GM19193 (cell line): ENCODE measurements at regions not wholly inside any gene's neighbourhood (a gene's known extent, or its start where the extent isn't known, plus 50 kb on each side); places are given as distances from the start of the nearest gene placed in this dataset.

Experiments
- POLR2A ChIP-seq: IDR thresholded peaks from 4 replicates; pipeline ENCODE4 v1.6.1; 2011; ENCODE audit not compliant: insufficient read depth, insufficient read length; ENCODE audit errors: extremely low read depth

DNA sequence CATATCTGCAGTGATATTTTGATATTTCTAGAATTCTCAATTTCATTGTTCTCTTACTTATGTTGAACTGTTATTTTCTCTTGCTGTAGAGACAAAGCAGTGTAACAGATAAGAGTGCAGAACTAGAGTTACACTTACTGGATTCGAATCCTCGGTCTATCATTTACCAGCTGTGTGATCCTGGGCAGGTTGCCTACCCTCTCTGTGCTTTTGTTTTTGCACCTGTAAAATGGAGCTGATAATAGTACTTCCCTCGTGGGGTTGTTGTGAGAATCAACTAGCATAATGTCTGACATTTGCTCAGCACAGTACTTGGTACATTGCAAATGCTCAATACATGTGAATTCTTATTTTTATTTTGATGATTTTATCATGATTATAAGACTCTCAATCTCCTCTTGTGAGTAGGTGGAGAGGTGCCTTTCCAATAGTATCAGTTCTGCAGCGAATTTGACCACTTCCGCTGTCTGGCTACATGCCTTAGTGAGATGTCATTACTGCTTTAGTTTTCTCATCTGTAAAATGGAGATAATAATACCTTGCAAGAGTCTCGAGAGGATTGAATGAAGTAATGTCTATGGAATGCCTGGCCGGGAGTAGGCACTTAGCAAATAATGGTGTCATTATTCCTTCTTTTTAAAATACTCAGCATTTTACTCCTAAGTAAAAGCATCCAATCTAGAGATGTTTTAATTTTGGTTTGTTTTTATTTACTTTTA is 312.2 kb upstream of the MAF start:
- TF ChIP-seq POLR2A = no peak

GRCh38 chr16:79911660-79912059 is 311.1 kb upstream of the MAF start:
- TF ChIP-seq POLR2A = no peak

DNA sequence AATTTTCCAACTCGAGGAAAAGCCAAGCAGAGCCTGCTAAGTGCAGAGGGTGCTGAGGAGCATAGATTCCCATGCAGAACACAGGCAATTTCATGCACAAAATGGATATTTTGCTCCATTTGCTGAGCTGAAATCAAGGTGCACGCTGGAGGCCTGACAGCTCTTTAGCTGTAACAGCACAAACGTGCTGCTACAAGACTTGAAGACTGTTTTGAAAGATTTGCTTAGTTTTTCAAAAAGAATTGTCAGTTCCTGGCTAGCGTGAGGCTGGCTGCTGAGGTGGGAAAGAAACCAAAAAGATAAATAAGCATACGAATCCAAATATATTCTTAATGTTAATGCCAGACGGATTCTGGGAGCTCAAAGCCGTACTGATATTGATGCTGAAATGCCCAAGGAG is 309.0 kb upstream of the MAF start:
- no peak for TF ChIP-seq POLR2A

- no peak for TF ChIP-seq POLR2A
Measured at GRCh38 chr16:79903471-79903870, 302.9 kb upstream of the MAF start.

GRCh38 chr16:79902351-79902750 is 301.8 kb upstream of the MAF start:
- no peak for TF ChIP-seq POLR2A

- TF ChIP-seq POLR2A = no peak
Measured at GRCh38 chr16:79901522-79901921, 301.0 kb upstream of the MAF start.

DNA sequence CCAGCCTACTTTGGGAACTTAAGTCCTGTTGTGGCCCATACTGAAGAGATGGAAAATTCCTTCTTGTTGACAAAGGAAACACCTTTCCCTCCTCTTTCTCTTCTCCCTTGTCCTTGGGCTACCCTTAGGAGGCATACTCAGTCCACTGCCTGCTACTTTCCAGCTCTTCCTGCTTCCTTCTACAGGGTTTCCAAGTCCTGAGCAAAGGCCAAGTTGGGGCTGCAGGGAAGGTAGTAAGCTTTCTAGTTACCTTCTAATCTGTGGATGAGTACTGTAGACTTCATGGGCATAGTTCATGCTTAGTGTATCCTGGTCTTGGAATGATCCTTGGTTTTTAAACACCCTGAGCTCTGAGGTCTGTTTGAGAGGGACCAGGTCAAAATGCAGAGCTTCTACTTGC is 299.2 kb upstream of the MAF start:
- no peak for TF ChIP-seq POLR2A

- TF ChIP-seq POLR2A = no peak
Measured at GRCh38 chr16:79899316-79899715, 298.8 kb upstream of the MAF start.

DNA sequence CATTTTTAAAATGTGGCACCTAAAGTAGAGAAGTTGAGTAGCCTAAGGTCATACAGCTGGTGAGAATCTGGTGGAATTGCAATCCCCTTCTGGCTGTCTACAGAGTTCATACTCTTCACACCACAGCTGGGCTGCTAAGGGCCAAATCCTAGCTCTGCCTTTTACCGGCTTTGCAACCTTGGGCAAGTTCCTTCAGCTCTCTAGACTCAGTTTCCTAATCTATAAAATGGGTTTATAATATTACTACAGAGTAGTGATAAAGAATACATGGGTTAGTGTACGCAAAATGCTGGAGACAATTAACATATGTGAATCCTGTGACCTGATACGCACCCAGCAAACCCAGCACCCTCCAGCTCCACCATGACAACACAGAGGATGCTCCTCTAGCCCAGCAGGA is 298.2 kb upstream of the MAF start:
- TF ChIP-seq POLR2A = no peak

GRCh38 chr16:79897453-79898146 is 297.1 kb upstream of the MAF start:
- no peak for TF ChIP-seq POLR2A

DNA sequence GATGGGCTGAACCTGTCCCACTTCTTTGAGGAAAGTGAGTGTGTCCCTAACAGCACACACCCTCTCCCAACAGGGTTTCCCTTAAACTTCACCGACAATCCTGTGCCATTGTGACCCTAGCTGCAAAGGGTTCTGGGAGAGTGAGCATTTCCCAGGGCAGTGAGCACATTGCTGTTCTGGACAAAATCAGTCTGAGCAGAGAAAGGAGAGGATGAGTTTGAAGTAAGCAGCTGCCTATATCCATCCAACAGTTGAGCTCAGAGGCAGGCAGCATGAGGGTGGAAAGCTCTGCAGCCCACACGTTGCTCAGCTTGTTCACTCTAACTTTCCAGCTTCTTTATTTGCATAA is 296.5 kb upstream of the MAF start:
- no peak for TF ChIP-seq POLR2A

DNA sequence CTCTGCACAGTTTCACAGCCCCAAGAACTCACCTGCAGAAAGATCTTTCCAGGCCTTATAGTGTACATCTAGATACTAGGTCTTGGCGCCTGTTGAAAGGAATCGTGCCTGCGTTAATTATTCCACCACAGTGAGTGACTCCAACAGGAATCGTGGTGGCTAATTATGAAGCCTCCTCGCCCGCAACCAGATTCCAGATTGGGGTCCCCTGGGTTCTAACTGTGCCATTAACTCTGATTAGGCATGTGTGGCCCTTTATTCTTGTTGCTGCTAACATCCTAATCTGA is 295.3 kb upstream of the MAF start:
- TF ChIP-seq POLR2A = no peak

- no peak for TF ChIP-seq POLR2A
Measured at GRCh38 chr16:79895053-79895916, 294.7 kb upstream of the MAF start.

DNA sequence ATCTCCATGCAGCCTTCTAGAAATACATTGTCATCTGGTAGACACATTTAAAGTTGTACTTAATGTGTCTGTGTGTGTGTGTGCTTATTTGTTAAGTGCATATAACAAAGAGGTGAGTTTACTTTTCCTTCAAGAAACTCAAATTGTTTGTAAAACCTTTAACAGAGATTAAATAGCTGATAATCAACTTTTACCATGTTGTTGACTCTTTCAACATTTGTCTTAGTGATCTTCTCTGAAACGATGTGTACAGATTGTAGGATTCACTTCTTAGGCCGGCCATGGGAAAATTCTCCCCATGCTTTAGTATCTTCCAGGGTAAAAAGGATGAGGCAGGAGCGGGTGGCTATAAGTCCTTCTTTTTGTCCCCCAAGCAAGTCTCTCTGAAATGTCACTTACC is 292.9 kb upstream of the MAF start:
- TF ChIP-seq POLR2A = no peak

DNA sequence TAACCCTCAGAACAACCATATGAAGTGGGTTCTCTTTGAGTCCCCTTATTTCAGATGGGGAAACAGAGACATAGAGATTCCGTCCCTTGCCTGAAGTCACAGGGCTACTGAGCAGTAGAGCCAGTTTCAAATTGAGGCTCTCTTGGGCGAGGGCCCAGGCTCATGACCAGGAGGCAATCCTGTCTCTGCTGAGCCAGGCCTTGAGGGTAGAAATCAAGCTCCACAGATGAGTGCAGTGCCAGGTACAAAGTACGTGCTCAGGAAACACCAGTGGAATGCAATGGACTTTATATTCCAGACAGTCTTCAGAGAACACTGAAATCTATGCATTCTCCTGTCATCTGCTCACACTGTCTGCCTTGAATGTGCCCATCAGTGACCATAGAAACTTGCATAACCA is 291.7 kb upstream of the MAF start:
- no peak for TF ChIP-seq POLR2A

DNA sequence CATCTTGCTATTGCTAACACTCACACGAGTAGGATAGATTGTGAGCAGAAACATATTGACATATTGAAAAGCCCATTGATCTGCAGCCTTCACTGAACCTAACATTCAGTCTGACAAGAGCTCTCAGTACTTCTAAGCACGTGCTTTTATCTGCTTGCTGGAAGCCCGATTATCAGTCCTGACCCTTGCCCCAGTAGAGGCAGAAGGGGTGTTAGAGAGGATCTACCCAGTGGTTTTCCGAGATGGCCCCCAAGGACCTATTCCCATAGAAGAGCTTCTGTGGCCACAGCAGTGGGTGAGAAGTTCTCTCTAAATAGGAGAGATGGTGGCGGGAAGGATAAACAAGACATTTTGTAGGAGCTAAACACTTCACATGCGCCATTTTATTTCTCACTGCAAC is 290.9 kb upstream of the MAF start:
- no peak for TF ChIP-seq POLR2A
